ENCODE measurements at regions not wholly inside any gene's neighbourhood (a gene's known extent, or its start where the extent isn't known, plus 50 kb on each side); places are given as distances from the start of the nearest gene placed in this dataset.

- no peak for TF ChIP-seq CTCF (IDR thresholded peaks at IDR 0.05; ENCODE audit: insufficient read depth, low read depth, low read length, missing control alignments)
- no peak for DNase-seq (ENCODE audit: low read depth)
- H3K4me3 ChIP-seq (ENCODE audit: low read depth, low read length) = no peak overlapping the region
These were observed 262.6 kb downstream of the C3orf38 start for GRCh38 chr3:88412346-88412745.

GRCh38 chr3:88416436-88416835 is 266.7 kb downstream of the C3orf38 start:
- TF ChIP-seq CTCF (IDR thresholded peaks at IDR 0.05; ENCODE audit: insufficient read depth, low read depth, low read length, missing control alignments) = no peak
- H3K4me3 ChIP-seq (ENCODE audit: low read depth, low read length) = no peak overlapping the region

GRCh38 chr3:88418219-88418618 is 268.5 kb downstream of the C3orf38 start:
- no peak overlapping the region for H3K4me3 ChIP-seq (ENCODE audit: low read depth, low read length)
- TF ChIP-seq CTCF (IDR thresholded peaks at IDR 0.05; ENCODE audit: insufficient read depth, low read depth, low read length, missing control alignments) = no peak
- DNase-seq (ENCODE audit: low read depth) = no peak

More at GRCh38 chr3:88416436-88416835, 266.7 kb downstream of the C3orf38 start:
- no peak for DNase-seq (ENCODE audit: low read depth)

- TF ChIP-seq CTCF (IDR thresholded peaks at IDR 0.05; ENCODE audit: insufficient read depth, low read depth, low read length, missing control alignments) = no peak
- DNase-seq (ENCODE audit: low read depth) = peak; percentile 79
- no peak overlapping the region; the same call in 1 of the 2 replicates for H3K4me3 ChIP-seq (ENCODE audit: low read depth, low read length)
These were observed 283.8 kb downstream of the C3orf38 start for GRCh38 chr3:88433568-88433967.

GRCh38 chr3:88434001-88434400 is 284.2 kb downstream of the C3orf38 start:
- H3K4me3 ChIP-seq (ENCODE audit: low read depth, low read length) = peak overlapping the region; percentile 18
- peak; percentile 17 for DNase-seq (ENCODE audit: low read depth)
- TF ChIP-seq CTCF (IDR thresholded peaks at IDR 0.05; ENCODE audit: insufficient read depth, low read depth, low read length, missing control alignments) = no peak

GRCh38 chr3:88440701-88441100 is 290.9 kb downstream of the C3orf38 start:
- no peak for TF ChIP-seq CTCF (IDR thresholded peaks at IDR 0.05; ENCODE audit: insufficient read depth, low read depth, low read length, missing control alignments)
- peak; percentile 6 for DNase-seq (ENCODE audit: low read depth)
- H3K4me3 ChIP-seq (ENCODE audit: low read depth, low read length) = no peak overlapping the region

- DNase-seq (ENCODE audit: low read depth) = no peak
- TF ChIP-seq CTCF (IDR thresholded peaks at IDR 0.05; ENCODE audit: insufficient read depth, low read depth, low read length, missing control alignments) = no peak
- H3K4me3 ChIP-seq (ENCODE audit: low read depth, low read length) = no peak overlapping the region
These were observed 293.3 kb downstream of the C3orf38 start for GRCh38 chr3:88443066-88443465.
